ENCODE measurements at regions not wholly inside any gene's neighbourhood (a gene's known extent, or its start where the extent isn't known, plus 50 kb on each side); places are given as distances from the start of the nearest gene placed in this dataset.

GRCh38 chr7:19455623-19456022 is 253.2 kb downstream of the POLR1F start (continued):
- TF ChIP-seq CBX8 (IDR thresholded peaks at IDR 0.05; ENCODE audit: borderline replicate concordance, low read depth, low read length) (no peak), POLR2A (IDR thresholded peaks at IDR 0.05; ENCODE audit: control extremely low read depth in 1 of 2, low read depth in 2 of 2, low read length in 2 of 2) (no peak), SIRT6 (IDR thresholded peaks at IDR 0.05; ENCODE audit: low read length) (no peak)

Data from H1 (cell line).